ENCODE measurements at regions not wholly inside any gene's neighbourhood (a gene's known extent, or its start where the extent isn't known, plus 50 kb on each side); places are given as distances from the start of the nearest gene placed in this dataset.
"Not testable (repeated sequence)": the region's sequence is repeated elsewhere in the genome, so short reads cannot be mapped to it uniquely, and the experiment has no call there.

DNA sequence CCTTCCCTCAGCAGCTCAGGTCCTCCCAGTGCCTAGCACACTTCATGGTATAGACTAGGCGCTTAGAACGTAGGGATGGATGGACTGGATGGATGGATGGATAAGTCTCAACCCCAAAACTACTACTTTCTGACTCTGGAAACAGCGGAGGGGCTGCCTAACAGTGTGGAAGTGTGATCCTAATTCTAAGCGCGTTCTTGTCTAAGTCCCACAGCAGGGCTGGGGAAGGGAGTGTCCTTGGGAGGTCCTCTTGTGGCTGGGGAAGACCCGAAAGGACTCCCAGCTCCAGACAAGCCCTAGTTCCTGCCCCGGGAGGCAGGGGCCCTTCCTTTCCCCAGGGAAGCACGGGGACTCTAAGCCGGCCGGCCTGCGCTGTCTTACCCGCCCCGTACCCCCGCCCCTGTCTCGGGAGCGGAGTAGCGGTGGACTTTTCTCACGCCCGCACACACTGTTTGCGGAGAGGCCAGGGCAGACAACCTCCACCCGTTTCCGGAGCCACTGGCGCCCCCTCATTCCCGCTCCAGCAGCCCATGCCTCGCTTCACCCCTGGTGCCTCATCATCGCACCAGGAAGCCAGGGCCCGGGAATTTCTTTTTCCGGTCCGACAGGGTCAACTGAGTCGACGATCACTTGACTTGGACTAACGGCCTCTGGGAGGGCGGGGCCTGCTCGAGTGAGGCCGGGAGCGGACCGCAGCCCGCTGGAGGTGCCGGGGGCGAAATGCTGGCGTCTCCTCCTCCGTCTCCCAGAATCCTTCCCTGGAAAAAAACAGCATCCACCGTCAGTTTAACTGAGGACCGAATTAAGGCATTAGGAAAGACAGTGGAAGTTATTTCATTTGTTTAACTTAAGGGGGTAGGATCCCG is 133.3 kb downstream of the TBC1D2B start:
- intact Hi-C loops (cut with micrococcal nuclease): no loop called here

DNA sequence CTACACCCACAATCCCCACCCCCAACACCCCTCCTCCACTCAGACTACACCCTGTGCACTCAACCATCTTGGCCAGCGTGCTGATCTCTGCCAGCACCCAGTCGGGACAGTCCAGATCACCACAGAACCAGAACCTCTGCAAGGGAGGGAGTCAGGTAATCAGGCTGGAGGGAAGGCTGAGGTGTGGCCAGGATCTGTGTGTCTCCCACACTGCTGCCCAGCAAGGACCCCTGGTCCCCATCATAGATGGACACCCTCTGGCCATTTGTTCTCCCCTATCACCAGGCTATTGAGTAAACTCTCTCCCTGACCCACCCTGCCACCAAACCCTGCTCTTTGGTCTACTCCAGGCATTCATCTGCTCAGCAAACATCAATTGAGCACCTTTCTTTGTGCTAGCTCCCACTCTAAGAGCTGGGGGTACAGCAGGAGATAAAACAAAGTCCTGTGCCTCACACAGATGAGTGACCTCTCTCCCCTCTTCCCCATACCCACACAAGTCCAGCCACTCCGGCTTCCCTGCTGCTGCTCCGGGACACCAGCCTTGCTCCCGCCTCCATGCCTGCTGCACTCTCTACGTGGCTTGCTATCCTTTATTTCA is 134.8 kb downstream of the TBC1D2B start:
- intact Hi-C loops (cut with micrococcal nuclease): no loop called here

DNA sequence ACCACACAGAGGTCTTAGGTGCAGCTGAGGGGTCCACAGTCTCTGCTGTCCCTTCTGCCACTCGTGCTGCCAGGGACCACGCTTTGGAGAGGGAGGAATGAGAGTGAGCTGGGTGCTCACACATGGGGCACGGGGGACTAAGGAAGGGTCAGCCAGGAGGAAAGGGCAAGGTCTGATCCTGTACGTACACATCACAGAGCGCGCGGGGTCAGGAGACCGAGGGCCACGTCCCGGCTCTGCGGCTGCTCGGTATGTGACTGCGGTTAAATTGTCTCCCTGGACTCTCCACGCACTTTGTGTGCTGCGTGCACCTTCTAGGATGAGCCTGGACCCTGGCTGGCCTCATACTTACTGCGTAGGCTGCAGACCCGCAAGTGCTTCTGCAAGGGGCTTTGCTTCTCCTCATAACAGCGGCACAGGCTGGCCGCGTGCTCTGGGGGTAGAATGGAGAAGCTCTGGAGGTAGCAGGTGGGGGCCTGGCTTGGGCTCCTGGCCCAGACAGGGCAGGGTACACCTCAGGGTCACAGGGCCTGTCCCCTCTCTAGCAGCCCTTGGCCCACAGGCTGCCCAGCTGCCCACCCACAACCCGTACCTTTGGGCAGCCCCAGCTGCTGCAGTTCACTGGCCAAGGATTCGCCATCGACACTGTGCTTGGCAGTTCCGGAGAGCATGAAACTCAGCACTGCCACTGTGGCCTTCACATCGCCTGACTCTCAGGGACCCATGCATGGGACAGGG is 136.3 kb downstream of the TBC1D2B start:
- intact Hi-C loops (cut with micrococcal nuclease): not testable (repeated sequence)

GRCh38 chr15:77940381-77940947 is 137.0 kb downstream of the TBC1D2B start:
- intact Hi-C loops (cut with micrococcal nuclease): no loop called here

GRCh38 chr15:77939851-77940250 is 137.7 kb downstream of the TBC1D2B start:
- intact Hi-C loops (cut with micrococcal nuclease): no loop called here

- intact Hi-C loops (cut with micrococcal nuclease): not testable (repeated sequence)
These were observed 138.5 kb downstream of the TBC1D2B start for GRCh38 chr15:77939026-77939425.

GRCh38 chr15:77938546-77938945 is 139.0 kb downstream of the TBC1D2B start:
- intact Hi-C loops (cut with micrococcal nuclease): not testable (repeated sequence)

DNA sequence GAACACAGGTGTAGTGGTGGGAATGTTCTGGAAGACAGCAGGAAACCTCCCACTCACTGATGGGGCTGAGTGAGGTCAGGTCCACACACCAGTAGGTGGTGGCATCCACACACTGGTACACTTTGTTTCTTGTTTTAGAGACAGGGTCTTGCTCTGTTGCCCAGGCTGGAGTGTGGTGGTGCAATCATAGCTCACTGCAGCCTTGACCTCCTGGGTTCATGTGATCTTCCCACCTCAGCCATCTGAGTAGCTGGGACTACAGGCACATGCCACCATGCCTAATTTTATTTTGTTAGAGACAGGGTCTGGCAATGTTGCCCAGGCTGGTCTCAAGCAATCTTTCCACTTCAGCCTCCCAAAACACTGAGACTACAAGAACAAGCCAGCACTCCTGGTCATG is 140.9 kb downstream of the TBC1D2B start:
- intact Hi-C loops (cut with micrococcal nuclease): not testable (repeated sequence)

GRCh38 chr15:77934516-77934915 is 143.0 kb downstream of the TBC1D2B start:
- intact Hi-C loops (cut with micrococcal nuclease): not testable (repeated sequence)

- intact Hi-C loops (cut with micrococcal nuclease): not testable (repeated sequence)
These were observed 146.6 kb downstream of the TBC1D2B start for GRCh38 chr15:77930907-77931306.

GRCh38 chr15:77930490-77930889 is 147.0 kb downstream of the TBC1D2B start:
- intact Hi-C loops (cut with micrococcal nuclease): not testable (repeated sequence)

DNA sequence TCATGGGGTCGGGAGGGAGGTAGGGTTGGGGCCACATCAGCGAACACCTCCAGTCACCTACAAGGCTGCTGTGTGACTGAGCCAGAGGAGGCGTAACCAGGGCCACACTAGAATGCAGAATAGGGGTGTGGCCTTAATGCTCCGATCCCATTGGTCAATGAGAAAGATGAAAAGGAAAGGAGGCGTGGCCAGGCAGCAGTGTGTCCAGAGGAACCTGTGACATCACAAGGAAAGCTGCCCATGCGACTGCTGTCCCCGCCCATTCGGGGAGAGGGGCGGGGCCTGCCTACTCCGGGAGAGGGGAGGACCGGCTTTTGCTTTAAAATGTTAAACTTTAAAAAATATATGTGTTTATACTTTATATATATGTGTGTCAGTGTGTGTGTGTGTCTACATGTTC is 150.7 kb downstream of the TBC1D2B start:
- intact Hi-C loops (cut with micrococcal nuclease): not testable (repeated sequence)

GRCh38 chr15:77926296-77926695 is 151.2 kb downstream of the TBC1D2B start:
- intact Hi-C loops (cut with micrococcal nuclease): not testable (repeated sequence)

- intact Hi-C loops (cut with micrococcal nuclease): not testable (repeated sequence)
These were observed 152.4 kb downstream of the TBC1D2B start for GRCh38 chr15:77925101-77925500.

DNA sequence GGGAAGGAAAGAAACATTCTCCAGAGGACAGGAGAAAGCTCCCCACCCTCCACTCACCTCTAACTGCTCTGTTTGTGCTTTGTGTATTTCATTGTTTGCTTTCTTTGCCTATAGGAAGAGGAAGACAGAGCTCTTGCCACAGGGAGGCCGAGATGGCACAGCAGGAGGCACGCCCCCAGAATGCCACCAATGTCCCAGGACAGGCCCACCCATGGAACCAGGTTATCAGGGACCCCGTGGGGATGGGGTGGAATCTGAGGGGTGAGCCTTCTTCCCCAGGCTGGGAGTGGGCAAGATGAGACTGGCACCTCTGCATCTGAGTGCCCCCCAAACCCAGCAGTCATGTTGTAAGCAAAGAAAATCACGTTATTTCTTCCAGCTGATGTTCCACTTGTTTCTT is 155.8 kb downstream of the TBC1D2B start:
- intact Hi-C loops (cut with micrococcal nuclease): no loop called here

DNA sequence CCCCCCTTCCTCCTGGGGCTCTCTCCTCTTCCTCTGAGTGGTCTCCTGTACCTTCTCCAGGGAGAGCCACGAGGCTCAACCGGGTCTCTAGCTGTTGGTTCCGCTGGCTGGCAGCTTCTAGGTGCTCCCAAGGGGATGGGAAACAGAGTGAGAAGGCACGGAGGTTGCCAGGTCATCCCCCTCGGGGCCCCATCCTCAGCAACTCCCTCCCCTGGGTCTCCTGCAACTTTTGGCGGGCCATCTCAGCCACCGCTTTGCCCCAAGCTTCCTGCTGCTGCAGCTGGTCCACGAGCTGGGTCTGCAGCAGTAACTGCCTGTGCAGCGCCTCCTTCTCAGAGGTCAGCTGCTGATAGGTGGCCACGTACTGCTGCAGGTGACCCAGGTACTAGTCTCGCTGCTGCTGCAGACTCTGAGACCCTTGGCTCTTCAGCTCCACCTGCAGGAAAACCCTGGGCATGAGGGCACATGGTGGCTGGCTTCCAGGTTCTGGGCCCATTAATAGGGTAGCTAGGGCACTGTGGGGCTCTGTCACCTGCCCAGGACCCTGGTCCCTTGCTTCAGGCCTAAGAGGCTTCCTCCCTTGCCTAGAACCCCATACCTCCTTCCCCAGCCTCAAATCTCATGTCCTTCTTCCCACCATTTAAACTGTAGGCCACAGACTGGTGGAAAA is 160.4 kb downstream of the TBC1D2B start:
- intact Hi-C loops (cut with micrococcal nuclease): not testable (repeated sequence)

DNA sequence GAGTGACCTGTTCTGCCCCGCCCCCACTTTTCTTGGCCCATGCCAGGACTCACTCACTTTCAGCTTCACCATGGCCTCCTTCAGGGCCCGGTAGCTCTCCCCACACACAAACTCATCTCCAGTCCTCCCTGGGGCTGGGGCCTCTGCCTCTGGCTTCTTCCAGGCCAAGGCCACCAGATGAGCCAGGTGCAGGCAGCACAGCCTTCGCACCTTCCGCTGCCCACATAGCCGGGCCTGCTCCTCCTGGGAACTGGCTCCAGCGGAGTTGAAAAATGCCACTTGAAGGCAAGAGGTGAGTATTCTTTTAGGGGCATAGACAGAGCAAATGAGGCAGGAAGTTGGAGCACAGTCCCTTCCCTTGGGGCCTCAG is 161.6 kb downstream of the TBC1D2B start:
- intact Hi-C loops (cut with micrococcal nuclease): not testable (repeated sequence)

- intact Hi-C loops (cut with micrococcal nuclease): no loop called here
These were observed 162.1 kb downstream of the TBC1D2B start for GRCh38 chr15:77915261-77915960.

GRCh38 chr15:77914531-77914930 is 163.0 kb downstream of the TBC1D2B start:
- intact Hi-C loops (cut with micrococcal nuclease): loop anchor here (5.0 kb wide), 1 partner anchor 48 kb away; no protein-coding TSS in a partner anchor
